Suprapubic skin (tissue), 4 donors: ENCODE measurements at regions not wholly inside any gene's neighbourhood (a gene's known extent, or its start where the extent isn't known, plus 50 kb on each side); places are given as distances from the start of the nearest gene placed in this dataset.
A peak's percentile ranks its signal among the peaks of the same experiment; 100 is the strongest.

Source experiments
- DNase-seq, 2 donors: peaks; one replicate each; pipeline ENCODE4 v3.0.0-alpha.2; 2019; ENCODE audit warnings: low spot score in 2 of 2
- H3K27ac ChIP-seq: fragments of 200-600 bp; sonication (generic); one replicate; pipeline ENCODE4 v1.5.1; 2019
- H3K27me3 ChIP-seq: fragments of 200-600 bp; sonication (generic); one replicate; pipeline ENCODE4 v1.5.1; 2019
- H3K36me3 ChIP-seq: fragments of 200-600 bp; sonication (generic); one replicate; pipeline ENCODE4 v1.5.1; 2019
- H3K4me1 ChIP-seq: fragments of 200-600 bp; sonication (generic); one replicate; pipeline ENCODE4 v1.5.1; 2019
- H3K4me3 ChIP-seq: fragments of 200-600 bp; sonication (generic); one replicate; pipeline ENCODE4 v1.5.1; 2019; ENCODE audit warnings: mild to moderate bottlenecking
- H3K9me3 ChIP-seq: fragments of 200-600 bp; sonication (generic); one replicate; pipeline ENCODE4 v1.5.1; 2019
- EP300 ChIP-seq: sonication (generic); formaldehyde crosslinking; IDR thresholded peaks from one replicate; pipeline ENCODE4 v1.6.1; 2017; ENCODE audit warnings: antibody characterized with exemption
- POLR2A ChIP-seq, 2 donors: fragments of 450-650 bp; IDR thresholded peaks; one replicate each; pipeline ENCODE4 v1.6.1; 2017; ENCODE audit warnings: antibody characterized with exemption in 2 of 2, mild to moderate bottlenecking in 2 of 2, moderate library complexity in 2 of 2
- POLR2AphosphoS5 ChIP-seq, 3 donors: sonication (generic); formaldehyde crosslinking; IDR thresholded peaks; one replicate each; pipeline ENCODE4 v1.6.1; 2017; ENCODE audit warnings: antibody characterized with exemption in 3 of 3
- WGBS: methylation state at CpG from one replicate; pipeline ENCODE4 v1.1.5; 2018; 5-methylcytosine and 5-hydroxymethylcytosine counted together
- TF ChIP-seq, protein P1 (sequence below), 2 donors: fragments of 200-600 bp in 1 of 2; fragments of 450-650 bp in 1 of 2; sonication (generic) in 1 of 2; IDR thresholded peaks; one replicate each; pipeline ENCODE4 v1.5.1; 2016 to 2019; ENCODE audit warnings: antibody characterized with exemption in 2 of 2, mild to moderate bottlenecking in 1 of 2, moderate library complexity in 1 of 2

DNA sequence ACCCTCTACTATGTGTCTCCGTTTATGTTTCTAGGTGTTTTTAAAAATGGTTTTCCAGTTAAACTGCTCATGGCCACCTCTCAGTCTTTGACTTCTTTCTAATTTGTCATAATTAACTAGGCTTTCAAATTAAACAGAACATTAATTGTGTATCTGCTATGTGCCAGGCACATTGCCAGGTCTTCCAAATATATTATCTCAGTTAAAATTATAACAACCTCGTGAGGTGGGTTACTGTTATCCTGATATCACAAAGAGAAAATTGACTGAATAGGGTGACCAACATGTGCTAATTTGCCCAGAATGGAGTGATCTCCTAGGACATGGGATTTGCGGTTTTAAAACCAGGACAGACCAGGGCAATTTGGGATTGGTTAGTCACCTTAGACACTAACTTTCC, 222.4 kb upstream of the TLE3 start:
- 90% methylated on average over 3 of the region's 3 CpGs for WGBS
- H3K4me3 ChIP-seq = no peak overlapping the region
- TF ChIP-seq POLR2AphosphoS5 (IDR thresholded peaks at IDR 0.05) (no peak), EP300 (no peak), POLR2A (IDR thresholded peaks at IDR 0.05) (no peak)
- TF ChIP-seq, protein P1, sequence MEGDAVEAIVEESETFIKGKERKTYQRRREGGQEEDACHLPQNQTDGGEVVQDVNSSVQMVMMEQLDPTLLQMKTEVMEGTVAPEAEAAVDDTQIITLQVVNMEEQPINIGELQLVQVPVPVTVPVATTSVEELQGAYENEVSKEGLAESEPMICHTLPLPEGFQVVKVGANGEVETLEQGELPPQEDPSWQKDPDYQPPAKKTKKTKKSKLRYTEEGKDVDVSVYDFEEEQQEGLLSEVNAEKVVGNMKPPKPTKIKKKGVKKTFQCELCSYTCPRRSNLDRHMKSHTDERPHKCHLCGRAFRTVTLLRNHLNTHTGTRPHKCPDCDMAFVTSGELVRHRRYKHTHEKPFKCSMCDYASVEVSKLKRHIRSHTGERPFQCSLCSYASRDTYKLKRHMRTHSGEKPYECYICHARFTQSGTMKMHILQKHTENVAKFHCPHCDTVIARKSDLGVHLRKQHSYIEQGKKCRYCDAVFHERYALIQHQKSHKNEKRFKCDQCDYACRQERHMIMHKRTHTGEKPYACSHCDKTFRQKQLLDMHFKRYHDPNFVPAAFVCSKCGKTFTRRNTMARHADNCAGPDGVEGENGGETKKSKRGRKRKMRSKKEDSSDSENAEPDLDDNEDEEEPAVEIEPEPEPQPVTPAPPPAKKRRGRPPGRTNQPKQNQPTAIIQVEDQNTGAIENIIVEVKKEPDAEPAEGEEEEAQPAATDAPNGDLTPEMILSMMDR (IDR thresholded peaks at IDR 0.05) = no peak
- H3K9me3 ChIP-seq = no peaks in the 10 kb centered on the region
- DNase-seq = no peak
- H3K27ac ChIP-seq = no peak overlapping the region
- H3K36me3 ChIP-seq = no peaks in the 10 kb centered on the region
- H3K27me3 ChIP-seq = no peaks in the 10 kb centered on the region
- H3K4me1 ChIP-seq = peaks cover 52% of the 10 kb centered on the region

DNA sequence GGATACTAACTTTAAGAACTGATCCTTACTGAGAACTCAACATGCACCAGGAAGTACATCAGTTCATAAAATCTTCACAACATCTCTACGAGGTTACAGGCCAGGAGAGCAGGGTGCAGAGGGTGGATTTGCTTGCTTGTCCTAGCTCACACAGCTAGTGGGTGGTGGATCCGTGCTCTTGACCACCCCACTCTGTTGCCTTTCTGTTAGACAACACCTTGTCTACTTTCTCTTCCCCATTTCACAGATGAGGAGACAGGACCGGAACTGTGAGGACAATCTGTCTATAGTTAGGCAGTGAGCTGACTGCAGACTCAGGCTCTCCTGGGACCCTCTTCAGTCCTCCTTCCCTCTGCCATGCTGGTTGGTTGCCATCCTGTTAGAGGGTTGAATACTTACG, 221.7 kb upstream of the TLE3 start:
- Histone ChIP-seq H3K9me3 (no peaks in the 10 kb centered on the region), H3K4me3 (no peak overlapping the region), H3K4me1 (peaks cover 48% of the 10 kb centered on the region), H3K27me3 (no peaks in the 10 kb centered on the region), H3K36me3 (no peaks in the 10 kb centered on the region), H3K27ac (no peak overlapping the region)
- 62% methylated on average over 4 of the region's 4 CpGs for WGBS
- no peak for DNase-seq
- TF ChIP-seq, protein P1 (IDR thresholded peaks at IDR 0.05) = no peak
- TF ChIP-seq POLR2A (IDR thresholded peaks at IDR 0.05) (no peak), POLR2AphosphoS5 (IDR thresholded peaks at IDR 0.05) (no peak), EP300 (no peak)

DNA sequence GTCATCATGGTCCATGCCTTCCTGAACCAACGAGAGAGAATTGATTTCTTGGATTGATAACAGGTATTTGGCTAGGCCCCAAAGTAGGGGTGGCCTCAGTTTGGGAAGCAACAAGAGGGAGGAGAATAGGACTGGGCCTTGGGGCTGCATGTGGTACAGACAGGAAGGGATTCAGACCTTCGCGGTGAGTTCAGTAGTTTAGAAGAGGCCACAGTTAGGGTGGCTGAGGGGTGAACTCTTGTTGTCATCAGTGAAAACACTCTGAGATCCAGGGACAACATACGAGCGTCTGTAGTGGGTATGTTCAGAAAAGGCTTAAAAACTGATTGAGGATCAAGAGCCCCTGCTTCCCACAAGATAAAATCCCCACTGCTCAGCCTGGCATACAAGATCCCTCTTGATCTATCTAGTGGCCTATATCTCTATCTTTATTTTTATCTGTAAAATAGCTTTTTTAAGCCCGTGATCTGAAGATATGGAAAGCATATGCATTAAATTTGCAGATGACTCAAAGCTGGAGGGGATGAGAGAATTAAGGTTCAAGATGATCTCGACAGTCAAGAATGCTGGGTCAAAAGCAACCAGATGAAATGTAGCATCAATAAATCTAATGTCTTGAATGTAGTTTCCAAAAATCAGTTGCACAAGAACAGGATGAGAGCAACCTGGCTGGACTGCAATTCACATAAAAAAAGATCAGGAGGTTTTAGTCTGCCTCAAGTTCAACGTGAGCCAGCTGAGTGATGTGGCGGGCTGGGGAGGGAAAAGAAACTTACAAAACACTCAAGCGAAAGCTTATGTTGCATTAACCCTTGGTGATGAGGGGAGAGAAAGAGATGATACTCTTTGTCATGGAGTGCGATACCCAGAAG, 221.1 kb upstream of the TLE3 start:
- Histone ChIP-seq H3K27ac (no peak overlapping the region), H3K36me3 (no peaks in the 10 kb centered on the region), H3K27me3 (no peaks in the 10 kb centered on the region), H3K9me3 (no peaks in the 10 kb centered on the region), H3K4me3 (no peak overlapping the region), H3K4me1 (peaks cover 42% of the 10 kb centered on the region)
- peak in 1 of 2 donors; percentile 79 for DNase-seq
- TF ChIP-seq POLR2AphosphoS5 (IDR thresholded peaks at IDR 0.05) = no peak
- TF ChIP-seq, protein P1 (IDR thresholded peaks at IDR 0.05) = no peak
- no peak for TF ChIP-seq EP300
- no peak for TF ChIP-seq POLR2A (IDR thresholded peaks at IDR 0.05)
- 32% methylated on average over 11 of the region's 11 CpGs for WGBS

DNA sequence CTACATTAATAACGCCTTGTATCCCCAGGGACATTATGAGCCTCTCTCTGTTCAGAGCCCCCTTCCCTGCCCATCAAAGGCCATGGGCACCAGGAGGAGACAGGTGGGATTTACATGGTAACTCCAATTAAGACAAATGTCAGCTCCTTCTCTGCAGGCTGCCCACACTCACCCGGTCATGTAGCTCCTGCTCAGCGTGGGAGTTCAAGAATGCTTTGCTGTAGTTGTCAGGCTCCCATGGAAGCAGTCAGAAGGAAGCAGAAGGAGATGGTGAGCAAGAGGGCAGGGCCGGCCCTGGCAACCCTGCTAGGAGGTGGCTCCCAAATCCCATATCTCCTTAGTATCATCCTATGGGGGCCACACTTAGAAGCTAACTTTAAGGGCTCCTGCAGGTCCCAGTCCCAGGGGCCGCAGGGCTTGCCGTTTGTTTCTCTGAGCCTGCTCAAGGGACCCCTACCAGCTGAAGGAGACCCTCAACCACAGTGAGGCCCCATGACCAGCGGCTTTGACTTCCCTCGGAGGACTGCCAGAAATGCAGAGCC, 218.4 kb upstream of the TLE3 start:
- WGBS = 87% methylated on average over 4 of the region's 8 CpGs
- H3K27me3 ChIP-seq = no peaks in the 10 kb centered on the region
- DNase-seq = no peak

DNA sequence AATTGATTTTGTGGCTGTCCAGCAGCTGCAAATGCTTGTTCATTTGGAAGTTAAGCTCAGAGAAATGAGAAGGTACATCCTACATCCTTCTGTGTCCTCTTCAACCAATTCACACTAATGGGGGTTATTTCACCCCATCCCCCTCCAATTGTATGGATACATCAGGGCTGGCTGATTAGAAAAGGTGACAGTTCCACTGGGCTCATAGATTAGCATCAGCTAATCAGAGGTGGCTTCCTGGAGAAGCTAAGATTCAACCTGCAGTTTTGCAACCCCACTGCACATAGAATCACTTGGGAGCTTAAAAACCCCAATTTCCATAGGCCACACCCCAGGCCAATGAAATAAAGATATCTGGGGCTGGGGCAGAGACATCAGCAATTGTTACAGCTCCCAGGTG, 217.7 kb upstream of the TLE3 start:
- peaks cover 16% of the 10 kb centered on the region for H3K4me1 ChIP-seq
- H3K27ac ChIP-seq = no peak overlapping the region
- H3K36me3 ChIP-seq = no peaks in the 10 kb centered on the region
- DNase-seq = no peak
- no peaks in the 10 kb centered on the region for H3K9me3 ChIP-seq
- no peak overlapping the region for H3K4me3 ChIP-seq
- no peaks in the 10 kb centered on the region for H3K27me3 ChIP-seq
- TF ChIP-seq, protein P1 (IDR thresholded peaks at IDR 0.05) = no peak
- TF ChIP-seq EP300 (no peak), POLR2A (IDR thresholded peaks at IDR 0.05) (no peak), POLR2AphosphoS5 (IDR thresholded peaks at IDR 0.05) (no peak)

More for the DNA sequence above, 218.4 kb upstream of the TLE3 start:
- TF ChIP-seq, protein P1 (IDR thresholded peaks at IDR 0.05) = no peak
- TF ChIP-seq POLR2A (IDR thresholded peaks at IDR 0.05) (no peak), POLR2AphosphoS5 (IDR thresholded peaks at IDR 0.05) (no peak), EP300 (no peak)
- Histone ChIP-seq H3K9me3 (no peaks in the 10 kb centered on the region), H3K27ac (no peak overlapping the region), H3K4me3 (no peak overlapping the region), H3K36me3 (no peaks in the 10 kb centered on the region), H3K4me1 (peaks cover 19% of the 10 kb centered on the region)
